DMS114 treated with DMSO at 0.1 percent for 48 hours (cell line): ENCODE measurements at regions not wholly inside any gene's neighbourhood (a gene's known extent, or its start where the extent isn't known, plus 50 kb on each side); places are given as distances from the start of the nearest gene placed in this dataset.
"Not testable (repeated sequence)": the region's sequence is repeated elsewhere in the genome, so short reads cannot be mapped to it uniquely, and the experiment has no call there.

Experiments used
- DNase-seq: peaks from one replicate; lab custom pipeline; 2025; ENCODE audit not compliant: unreplicated experiment; lab: John Stamatoyannopoulos, UW

DNA sequence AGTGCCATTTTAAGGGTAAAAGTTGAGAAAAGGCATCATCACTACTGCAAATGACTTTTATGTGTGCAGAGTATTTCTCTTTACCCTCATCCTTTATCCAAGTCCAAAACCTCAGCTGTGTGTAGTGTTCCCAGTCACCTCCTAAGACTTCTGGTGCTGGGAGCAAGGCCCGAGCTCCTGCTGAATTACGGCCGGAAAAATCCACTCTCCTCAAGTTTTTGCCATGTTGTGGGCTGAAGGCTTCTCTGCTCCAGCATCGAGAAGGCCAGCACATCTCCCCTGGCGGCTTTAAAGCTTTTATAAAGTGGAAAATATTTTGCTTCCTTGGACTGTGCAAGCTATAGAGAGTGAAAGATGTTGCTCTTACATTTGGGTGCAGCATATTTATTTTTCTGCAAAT, 153.2 kb upstream of the THBS2 start:
- DNase-seq = no peak

DNA sequence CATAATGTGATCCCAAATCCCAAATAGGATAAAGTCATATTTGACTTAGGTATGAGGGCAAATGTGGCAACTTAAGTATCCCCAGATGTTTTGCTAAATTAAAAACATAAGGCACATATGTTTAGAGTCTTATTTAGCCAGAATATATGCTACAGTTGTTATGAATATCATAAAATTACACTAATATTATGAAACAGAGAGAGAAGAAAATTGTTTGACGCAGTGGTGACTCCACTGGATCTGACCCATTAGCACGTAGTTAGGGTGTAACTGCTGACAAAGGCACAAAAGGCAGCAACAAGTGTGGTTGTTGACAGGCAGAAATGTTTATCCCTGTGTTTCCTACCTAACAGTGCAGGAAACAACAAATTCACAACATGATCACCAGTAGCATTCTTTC, 152.4 kb upstream of the THBS2 start:
- DNase-seq = no peak

DNA sequence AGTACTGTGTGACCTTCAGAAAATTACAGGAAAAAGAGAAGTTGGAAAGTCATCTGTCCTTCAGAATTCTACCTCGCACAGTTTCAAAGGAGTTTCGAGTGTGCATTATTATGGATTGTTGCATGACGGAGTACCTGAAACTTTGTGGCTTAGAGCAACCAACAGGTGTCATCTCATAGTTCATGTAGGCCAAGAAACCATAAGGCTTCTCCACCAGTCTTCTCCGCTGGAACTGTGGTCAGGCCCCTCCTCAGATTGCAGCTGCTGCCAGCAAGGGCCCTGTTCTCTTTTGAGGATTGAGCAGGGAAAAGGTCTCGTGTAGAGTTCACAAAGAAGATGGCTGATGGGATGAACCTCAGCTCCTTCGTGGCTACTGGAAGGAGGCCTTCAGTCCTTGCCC, 151.2 kb upstream of the THBS2 start:
- DNase-seq = no peak

DNA sequence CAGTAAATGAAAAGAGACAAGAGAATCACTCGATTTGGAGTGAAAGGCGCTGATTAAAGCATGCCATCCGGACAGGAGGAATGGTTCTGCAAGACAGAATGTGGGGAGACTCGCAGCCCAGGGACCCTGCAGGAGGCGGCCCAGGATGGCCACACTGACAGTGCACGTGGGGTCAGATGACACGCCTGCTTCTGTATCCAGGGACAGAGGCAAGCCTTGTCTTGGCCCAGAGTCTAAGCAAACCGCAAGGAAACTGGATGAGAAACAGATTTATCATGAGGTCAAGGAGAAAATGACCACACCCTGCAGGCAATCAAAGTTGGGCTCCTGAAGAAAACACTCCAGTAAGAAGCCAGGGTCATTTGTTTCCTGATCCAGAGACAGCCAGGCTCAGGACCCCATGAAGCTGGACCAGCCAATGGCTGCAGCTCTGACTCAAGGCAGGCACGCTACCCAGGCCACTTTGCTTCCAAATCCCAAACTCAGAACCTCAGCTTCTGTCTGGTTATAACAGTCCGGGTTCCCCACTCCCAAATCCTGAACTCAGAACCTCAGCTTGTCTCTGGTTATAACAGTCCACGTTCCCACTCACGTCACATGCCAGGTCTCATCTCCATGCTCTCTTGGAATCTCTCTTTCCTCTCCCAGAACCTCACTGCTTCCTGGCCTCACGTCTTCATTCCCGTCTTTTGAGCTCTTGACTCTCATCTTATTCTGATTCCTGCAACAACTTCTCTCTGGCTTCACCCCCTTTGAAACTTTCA, 144.9 kb upstream of the THBS2 start:
- no peak for DNase-seq

DNA sequence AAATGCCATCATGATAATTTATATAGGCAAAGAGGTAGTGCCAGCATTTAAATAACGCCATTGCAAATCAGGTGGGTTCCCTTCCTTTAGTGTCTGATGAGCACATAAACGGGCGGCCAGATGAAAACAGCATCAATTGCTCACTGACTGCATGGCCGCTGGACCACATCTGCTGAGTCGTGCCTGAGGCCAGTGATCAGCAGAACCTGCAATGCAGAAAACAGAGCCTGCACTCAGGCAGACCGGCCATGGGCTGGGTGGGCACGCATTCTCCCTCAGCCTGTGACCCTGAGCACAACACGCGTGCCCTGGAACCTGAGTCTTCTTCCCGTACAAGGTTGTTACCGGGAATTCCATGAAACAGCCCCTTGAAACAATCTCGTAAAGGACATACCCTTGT, 144.0 kb upstream of the THBS2 start:
- no peak for DNase-seq

DNA sequence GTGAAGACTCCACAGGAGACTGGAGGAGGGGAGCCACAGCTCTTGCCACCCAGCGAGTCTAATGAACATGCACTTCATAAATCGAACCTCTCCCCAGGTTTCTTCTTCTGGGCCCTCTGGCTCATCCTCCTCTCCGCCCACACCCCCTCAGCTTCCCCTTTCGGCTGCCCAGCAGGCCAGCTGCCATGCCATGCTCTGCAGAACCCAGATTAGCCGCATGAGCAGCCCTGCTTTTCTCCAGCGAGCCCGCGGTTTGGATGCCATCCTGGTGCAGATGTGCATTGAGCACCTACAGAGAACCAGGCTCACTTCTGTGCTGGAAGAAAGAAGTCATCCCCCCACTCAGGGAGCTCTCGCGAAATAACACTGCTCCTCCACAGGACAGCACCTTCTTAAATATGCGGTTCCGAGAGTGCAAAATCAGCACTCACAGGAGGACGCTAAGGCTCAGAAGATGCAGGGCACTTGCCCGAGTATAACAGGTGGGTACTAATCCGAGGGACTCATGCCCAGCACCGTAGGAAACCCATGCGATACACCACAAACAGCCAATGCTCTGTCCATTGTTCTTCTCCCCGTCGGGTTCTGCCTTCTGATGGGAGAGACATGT, 143.0 kb upstream of the THBS2 start:
- DNase-seq = no peak

DNA sequence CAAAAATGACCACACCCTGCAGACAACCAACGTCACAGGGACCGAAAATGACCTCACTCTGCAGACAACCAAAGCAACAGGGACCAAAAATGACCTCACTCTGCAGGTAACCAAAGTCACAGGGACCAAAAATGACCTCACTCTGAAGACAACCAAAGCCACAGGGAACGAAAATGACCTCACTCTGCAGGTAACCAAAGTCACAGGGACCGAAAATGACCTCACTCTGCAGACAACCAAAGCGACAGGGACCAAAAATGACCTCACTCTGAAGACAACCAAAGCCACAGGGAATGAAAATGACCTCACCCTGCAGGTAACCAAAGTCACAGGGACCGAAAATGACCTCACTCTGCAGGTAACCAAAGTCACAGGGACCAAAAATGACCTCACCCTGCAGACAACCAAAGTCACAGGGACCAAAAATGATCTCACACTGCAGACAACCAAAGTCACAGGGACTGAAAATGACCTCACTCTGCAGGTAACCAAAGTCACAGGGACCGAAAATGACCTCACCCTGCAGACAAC, 142.4 kb upstream of the THBS2 start:
- not testable (repeated sequence) for DNase-seq

DNA sequence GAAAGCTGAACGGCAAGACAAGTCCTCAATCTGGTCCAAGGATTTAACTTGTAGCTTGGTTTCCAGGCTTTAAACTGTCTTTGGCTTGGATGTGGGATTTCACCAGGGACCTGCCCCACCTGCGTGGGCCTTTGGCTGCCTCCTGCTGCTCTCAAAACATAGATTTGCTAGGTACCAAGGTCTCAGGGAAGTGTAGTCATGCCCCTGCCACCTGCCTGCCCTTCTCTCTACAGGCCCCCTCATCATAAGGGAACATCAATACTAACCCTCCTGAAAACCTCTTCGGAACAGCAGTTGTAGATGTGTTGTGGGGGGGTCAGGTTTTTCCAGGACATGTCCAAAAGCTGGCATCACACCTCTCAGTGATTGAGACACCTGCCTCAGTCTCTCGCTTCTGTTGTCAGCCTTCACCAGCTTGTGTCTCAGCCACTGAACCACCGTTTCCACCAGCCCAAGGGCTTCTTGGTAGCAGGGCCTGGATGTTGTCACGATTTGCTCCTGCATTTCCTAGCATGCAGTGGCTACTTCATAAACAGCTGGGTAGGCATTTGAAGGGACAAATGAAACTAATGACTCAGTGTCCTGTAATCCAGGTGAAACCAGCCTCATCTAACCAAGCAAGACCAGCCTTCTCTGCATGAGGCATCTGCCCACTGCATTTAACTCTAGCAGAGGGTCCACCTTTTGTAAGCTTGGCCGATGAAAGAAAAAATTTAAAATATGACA, 141.6 kb upstream of the THBS2 start:
- DNase-seq = no peak

DNA sequence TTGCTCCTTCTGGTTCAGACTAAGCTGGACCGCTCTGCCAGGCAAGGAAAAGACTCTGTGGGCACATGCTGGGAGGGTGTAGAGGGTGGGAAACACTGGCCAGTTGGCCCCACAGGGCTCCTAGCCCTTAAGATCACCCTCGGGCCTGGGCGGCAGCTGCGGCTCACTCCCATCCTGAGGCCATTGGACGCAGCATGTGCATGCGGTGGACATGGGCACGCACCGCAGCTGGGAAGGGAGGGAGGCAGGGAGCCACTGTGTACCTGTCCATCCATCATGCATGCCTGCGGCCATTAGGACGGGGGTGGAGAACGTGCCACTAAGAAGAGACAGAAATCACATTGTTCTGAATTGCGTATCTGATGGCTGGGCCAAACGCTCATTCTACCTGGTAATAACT, 140.1 kb upstream of the THBS2 start:
- no peak for DNase-seq

DNA sequence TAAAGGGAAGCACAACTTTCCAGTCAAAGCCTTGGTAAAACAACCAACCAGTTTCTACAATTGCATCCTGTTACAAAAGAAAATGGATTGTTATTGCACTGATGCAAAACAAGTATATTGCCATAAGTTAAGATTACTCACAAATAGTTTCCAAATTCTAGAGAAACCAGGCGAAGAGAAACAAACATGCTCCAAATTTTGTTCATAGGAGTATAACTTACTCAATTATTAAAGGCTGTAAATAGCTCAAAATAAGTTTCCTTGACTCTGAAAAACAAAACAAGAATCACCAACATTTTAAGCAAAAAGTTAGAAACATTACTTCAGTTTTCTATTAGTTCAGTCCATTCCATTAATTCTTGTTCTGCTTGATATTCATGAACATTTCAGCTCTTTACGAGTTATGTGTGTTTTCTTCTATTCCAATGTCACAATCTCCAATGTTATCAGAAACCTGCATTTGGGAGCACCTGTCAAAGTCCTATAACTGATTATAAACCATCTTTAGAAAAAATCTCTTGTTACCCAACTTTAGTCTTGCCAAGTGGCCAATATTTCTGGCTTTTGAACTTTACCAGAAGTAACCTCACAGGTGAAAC, 137.9 kb upstream of the THBS2 start:
- DNase-seq = no peak

DNA sequence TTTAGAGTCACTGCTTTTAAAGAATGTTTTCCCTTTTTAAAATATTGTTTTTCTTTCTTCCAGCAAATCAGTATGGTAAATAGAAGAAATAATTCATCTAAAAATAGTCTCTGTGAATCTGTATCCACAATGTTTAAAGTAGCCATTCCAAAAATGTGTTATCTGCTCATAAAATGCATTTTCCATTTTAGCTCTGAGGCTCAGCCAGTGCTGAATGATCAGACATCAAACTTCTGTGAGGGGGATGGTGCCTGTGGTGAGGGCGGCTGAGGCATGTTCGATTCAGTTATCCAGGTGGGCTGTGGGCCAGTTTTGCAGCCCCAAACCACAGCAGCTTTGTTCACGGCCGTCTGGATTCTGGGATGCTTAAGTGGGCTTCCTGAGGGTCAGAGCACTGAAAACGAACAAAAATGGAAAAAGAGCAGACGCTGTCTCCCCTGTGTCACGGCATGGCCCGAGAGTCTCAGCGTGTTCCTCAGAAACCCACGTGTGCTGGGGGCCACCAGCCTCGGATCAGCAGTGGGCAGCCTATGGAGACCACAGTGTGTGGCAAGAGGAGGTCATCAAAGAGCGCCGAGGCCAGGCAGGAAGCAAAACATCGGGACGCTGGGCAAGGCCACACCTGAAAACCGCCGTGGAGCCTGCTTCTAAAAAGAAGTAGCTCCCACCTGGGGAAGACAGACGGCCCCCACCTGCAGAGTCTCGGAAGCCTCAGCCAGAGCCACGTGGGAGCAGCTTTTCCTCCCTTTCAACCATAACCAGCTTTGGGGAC, 134.9 kb upstream of the THBS2 start:
- no peak for DNase-seq

DNA sequence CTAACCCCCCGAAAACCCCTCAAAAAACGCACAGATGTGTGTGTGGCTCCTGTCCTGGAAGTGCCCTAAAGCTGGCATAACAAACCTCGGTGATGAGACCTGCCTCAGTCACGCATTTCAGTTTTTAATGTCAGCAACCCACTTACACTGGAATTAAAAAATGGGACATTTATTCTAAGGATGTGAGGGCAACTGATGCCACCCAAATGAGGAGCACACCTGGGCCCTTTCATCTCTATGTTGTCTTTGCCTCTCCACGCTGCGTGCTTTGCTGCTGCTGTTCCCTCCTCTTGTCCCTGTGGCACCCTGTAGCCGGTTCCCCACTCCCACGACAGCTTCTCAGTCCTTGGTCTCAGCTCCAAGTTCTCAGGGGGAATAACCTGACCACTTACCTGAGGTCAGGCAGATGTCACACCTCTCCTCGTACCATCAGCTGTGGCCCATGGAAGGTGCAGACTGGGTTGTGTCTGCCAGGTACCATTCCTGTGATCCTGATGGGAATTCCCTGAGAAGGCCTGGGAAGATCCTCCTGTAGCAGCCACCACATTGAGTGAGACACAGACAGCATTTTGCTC, 134.2 kb upstream of the THBS2 start:
- DNase-seq = no peak

DNA sequence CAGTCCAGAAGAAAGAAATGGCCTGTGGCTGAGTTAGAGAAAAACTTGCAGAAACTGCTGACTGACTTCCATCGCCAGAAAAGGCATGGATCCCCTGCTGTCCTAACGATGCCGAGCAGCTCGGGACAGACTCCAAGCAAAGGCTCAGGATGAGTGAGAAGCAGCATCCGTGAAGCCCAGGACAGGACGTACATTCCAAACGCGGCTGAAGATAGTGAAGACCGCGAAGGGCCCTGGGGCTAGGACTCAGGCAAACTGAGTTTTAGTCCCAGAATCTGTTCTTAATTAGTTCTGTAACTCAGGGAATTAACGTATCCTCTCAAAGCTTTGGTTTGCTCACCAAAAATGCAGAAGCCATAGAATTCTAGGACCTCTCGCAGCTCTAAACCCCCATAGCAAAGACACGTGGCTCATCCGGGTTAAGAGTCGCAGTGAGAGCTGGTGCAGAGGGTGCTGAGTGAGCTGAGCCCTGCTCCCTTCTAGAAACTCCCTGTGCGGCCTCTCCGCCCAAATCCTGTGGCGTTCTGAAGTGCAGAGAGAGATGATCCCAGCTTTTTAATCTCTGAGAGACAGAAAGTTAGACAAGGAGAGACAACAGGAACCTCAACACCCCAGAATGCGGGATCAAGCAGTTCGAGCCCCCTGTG, 132.9 kb upstream of the THBS2 start:
- DNase-seq = no peak

DNA sequence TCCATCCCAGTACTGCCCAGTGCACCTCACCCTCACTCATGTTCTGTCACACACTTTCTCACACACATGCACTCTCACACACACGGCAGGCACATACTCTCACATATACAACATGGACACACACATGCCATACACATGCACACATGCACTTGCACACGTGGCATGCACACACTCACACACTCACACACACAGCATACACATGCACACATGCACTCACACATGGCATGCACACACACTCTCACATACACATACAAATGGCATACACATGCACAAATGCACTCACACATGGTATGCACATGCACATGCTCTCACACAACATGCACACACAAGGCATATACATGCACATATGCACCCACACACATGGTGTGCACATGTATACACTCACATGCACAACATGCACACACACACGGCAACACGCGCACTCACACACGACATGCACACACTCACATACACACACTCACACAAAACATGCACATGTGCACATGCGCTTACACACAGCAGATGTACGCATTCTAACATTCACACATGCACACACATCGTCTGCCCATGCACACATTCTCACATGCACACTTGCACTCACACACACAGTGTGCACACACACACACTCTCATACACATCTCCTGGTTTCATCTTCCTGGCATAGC, 131.7 kb upstream of the THBS2 start:
- no peak for DNase-seq

DNA sequence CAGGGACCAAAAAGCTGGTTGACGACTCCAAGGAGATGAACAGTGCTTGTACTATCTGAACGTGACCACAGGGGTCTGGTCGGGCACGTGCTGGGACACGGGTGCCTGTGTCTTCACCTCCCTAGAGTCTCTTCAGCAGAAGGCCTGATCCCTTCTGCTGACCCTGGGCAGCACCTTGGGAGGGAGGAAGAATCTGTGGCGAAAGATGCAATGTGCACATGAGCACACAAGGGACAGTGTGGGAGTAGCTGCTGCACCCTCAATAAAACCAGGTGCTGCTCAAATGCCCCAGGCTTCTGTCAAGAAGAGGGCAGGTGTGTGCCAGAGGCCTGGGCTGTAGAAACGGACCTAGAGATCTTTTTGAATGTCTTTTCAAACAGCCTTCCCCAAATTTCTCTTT, 130.6 kb upstream of the THBS2 start:
- DNase-seq = no peak

DNA sequence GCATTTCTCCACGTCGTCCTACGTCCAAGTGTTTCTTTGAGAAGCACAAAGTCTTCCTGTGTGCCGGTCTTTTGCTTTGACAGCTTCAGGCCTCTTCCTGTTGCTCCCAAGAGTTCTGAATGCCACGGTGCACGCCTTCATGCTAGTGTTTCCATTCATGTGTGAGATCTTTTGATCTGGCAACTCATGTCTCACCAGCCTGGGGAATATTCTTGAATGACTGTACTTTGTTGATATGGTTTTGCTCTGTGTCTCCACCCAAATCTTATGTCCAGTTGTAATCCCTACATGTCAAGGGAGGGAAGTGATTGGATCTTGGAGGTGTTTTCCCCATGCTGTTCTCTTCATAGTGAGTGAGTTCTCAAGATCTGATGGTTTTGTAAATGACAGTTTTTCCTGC, 129.6 kb upstream of the THBS2 start:
- no peak for DNase-seq

DNA sequence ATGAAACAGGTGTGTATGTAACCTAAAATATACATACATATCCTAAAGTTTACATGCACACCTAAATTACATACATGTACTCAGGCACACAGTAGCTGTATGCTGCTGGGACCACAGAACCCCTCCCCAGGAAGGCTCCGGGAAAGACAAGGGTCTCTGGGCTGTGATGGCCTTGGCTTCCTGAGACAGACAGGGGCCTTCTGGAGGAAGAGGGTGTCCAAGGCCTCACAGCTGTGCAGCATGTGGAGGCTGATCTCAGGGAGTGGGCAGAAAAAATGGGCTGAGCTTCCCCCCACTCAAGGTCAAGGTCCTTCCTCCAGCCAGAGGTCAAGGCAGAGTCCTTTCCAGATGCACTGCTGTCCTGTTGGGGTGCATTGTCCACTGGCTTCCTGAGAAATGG, 129.1 kb upstream of the THBS2 start:
- no peak for DNase-seq

DNA sequence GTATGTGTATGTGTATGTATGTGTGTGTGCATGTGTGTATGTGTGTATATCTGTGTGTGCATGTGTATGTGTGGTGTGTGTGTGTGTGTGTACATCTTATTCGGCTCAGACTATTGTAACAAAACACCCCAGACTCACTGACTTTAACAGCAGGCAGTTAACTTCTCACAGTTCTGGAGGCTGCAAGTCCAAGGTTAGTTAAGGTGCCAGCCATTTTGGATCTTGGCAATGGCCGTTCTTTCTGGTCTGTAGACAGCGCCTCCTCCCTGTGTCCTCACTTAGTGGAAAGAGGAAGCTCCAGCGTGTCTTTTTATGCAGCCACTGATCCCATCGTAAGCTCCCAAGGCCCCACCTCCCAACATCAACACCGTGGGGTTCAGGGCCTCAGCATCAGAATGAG, 128.3 kb upstream of the THBS2 start:
- no peak for DNase-seq

DNA sequence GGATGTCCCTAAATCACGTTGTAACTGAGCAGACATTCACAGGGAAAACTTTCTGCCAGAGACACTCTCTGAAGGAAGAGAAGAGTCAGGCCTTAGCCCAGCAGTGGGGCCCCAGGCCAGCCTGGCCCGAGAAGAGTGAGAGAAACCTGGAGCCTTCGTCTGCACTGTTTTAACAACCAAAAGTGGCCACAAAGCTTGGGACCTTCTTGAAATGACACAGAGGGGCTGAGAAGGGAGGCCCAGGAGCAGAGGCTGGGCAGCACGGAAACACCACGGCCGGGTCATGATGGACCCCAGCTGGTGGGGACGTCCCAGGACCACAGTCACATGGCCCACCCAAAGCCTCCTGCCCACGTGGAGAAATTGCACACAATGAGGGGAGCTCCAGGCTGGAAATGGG, 126.8 kb upstream of the THBS2 start:
- no peak for DNase-seq
